HG03103 (cell line): ENCODE measurements at regions not wholly inside any gene's neighbourhood (a gene's known extent, or its start where the extent isn't known, plus 50 kb on each side); places are given as distances from the start of the nearest gene placed in this dataset.
"Not testable (repeated sequence)": the region's sequence is repeated elsewhere in the genome, so short reads cannot be mapped to it uniquely, and the experiment has no call there.

Source experiments
- ATAC-seq: cut with Tn5 transposase; IDR thresholded peaks from one replicate; pipeline ENCODE4 v1.9.1; 2021; ENCODE audit warnings: low read depth; ENCODE audit not compliant: unreplicated experiment

DNA sequence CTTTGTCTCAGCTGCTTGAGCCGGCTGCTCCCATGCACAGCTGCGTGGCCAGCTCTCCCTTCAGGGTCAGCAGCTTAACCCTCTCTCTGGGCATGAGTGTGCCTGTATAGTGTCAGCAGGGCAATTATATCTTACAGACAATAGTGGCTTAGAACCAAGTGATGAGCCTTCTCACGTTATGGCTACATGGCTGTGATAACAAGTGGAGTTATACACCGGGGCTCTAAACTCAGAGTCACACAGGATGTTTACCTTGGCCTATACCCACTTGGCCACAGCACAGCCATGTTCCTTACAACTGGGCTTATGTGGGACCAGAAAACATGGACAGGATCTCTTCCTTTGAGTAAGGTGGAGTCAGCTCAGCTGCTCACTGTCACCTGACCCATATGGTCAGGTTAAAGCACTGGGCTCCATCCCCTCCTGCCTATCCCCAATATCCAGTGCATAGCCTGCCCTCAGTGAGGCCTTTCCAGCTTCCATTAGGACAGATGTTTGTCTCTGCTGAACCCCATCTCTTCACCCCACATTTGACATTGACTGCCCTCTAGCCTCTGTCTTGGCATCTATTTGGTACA, 294.2 kb upstream of the NCKAP5 start:
- no peak for ATAC-seq

GRCh38 chr2:133863106-133863800, 295.0 kb upstream of the NCKAP5 start:
- ATAC-seq = no peak

DNA sequence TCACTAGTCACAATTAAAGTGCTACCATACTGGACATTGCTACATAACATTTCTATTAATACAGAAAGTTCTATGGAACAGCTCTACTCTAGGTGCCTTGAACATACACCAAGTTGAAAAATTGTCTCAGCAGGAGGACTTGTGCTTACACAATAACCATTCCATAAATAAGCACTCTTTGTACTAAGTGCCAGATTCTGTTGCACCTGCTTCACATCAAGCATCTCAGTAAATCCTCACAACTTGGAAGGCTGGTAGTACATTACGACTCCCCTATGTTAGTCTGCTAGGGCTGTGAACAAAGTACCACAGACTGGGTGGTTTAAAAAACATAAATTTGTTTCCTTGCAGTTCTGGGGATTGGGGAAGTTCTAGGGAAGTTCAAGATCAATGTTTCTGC, 296.9 kb upstream of the NCKAP5 start:
- no peak for ATAC-seq

- ATAC-seq = no peak
Observed at GRCh38 chr2:133867166-133867565, 298.9 kb upstream of the NCKAP5 start.

GRCh38 chr2:133871545-133872209, 303.4 kb upstream of the NCKAP5 start:
- ATAC-seq = no peak

DNA sequence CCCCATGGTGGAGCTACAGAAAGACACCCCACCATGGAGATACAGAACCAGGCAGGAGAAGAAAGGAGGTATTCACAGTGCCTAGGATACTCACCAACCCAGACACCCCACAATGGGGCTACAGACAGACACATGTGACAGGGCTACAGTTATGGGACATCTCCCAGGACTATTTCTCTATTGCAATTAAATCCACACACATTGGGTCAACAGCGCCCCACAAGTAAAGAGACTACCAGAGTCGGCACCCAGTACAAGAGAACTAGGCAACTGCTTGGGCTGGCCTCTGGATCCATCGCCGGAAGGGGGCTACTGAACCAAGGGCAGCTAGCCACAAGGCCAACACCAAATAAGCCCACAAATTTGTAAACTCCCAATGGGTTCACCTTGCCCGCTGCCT, 310.1 kb upstream of the NCKAP5 start:
- ATAC-seq = no peak

GRCh38 chr2:133879703-133880102, 311.4 kb upstream of the NCKAP5 start:
- ATAC-seq = no peak

DNA sequence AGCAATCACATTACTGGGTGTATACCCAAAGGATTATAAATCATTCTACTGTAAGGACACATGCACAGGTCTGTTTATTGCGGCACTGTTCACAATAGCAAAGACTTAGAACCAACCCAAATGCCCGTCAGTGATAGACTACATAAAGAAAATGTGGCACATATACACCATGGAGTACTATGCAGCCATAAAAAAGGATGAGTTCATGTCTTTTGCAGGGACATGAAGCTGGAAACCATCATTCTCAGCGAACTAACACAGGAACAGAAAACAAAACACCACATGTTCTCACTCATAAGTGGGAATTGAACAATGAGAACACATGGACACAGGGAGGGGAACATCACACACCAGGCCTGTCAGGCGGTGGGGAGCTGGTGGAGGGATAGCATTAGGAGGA, 313.9 kb upstream of the NCKAP5 start:
- ATAC-seq = not testable (repeated sequence)

DNA sequence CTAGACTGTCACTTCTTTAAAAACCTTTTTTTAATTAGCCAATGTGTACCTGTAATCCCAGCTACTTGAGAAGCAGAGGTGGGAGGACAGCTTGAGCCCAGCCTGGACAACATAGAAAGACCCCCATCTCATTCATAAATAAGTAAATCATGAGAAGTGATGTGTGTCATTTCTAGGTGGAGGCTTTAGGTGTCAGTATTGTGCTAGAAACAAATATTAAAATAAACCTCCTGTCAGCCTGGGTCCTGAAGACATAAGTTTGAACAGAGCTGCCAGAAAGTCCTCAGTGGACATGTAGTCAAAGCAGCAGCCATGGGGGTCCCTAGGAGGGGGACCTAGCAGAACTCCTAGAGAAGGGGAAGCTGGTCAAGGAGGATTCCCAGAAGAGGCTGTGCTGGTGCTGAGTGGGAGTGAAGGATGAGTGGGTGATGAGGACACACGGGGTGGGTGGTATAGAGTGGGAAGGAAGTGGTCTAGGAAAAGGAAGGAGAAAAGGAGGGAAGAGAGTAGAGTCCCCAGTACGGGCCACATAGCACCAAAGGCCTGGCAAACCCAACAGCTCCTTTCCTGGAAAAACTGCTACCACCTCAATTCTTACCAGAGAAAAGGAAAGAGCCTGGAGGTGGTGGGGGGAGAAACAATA, 316.6 kb upstream of the NCKAP5 start:
- ATAC-seq = no peak

DNA sequence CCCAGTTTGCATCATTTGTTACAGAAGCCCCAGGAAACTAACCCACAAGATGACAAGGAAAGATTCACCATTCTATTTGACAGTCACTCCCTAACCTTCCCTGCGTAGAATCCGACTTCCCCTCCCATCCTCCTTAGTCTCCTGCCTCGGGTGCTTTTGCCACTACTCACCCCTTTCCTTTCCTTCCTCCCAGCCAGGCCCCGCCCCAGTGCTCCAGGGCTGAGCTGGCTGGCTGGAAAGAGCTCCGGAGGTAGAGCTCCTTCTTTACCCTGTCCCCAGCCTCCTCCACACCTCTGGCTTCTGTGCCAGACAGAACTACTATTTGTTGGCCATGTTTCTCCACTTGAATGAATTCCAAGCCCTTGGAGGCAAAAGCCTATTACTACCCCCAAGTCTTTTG, 317.6 kb upstream of the NCKAP5 start:
- ATAC-seq = no peak

GRCh38 chr2:133886735-133887675, 318.7 kb upstream of the NCKAP5 start:
- peak; percentile 75 for ATAC-seq

- ATAC-seq = no peak
Observed at GRCh38 chr2:133887676-133888040, 319.4 kb upstream of the NCKAP5 start.

GRCh38 chr2:133888107-133888506, 319.8 kb upstream of the NCKAP5 start:
- no peak for ATAC-seq

GRCh38 chr2:133888621-133889219, 320.5 kb upstream of the NCKAP5 start:
- no peak for ATAC-seq

DNA sequence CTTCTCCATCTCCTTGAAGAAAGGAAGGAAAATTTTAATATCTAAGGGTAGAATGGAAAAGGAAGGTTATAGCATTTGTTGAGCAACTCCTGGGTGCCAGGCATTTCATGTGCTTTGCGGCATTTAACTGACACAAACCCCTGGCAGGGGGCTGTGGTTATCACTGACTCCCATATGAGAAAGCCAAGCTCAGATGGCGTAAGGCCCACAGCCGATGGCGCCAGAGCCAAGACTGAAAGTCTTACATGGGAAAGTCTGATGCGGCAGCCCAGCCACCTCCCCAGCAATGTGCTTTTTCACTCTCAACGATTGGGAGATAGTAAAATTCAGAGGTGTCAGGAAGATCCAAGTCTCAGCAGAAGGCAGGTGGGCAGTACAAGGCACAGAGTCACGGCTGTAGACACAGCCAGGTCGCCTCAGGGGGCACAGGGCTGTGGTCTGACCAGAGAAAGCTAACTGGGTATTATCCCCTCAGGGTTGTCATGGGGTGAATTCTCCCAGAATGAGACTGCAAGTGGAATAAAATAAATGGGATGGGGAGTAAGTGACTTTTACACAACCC, 324.2 kb upstream of the NCKAP5 start:
- ATAC-seq = no peak

DNA sequence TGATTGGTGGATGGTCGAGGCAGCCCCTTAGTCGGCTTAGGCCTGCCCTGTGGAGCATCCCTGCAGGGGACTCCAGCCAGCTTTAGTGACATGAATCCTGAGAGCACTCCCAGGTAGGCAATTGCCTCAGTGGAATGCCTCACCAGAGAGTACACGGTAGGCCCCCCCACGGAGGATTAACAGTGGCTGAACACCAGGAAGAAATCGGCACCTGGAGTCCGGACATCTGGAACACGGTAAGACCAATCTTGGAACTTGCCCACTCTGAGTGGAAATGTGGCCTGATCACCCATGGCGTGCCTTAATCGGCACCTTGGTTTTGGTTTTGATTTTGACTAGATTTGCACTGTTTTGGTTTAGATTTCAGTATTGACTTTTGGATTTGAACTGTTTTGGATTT, 326.2 kb upstream of the NCKAP5 start:
- no peak for ATAC-seq

DNA sequence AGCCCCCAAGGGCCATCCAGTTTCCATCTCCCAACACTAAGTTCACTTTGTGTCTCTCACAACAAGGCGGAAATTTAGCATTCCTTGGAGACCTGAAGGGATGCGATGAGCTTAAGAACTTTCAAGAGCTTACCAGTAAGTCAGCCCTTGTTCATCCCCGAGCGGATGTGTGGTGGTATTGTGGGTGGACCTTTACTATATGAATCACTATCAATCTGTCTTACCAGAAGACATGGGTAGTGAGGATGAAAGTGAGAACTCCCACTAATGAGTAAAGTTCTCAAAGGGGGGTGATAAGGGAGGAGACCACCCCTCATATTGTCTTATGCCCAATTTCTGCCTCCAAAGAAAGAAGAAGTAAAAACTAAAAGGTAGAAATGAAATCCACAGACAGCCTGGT, 329.6 kb upstream of the NCKAP5 start:
- ATAC-seq = not testable (repeated sequence)

DNA sequence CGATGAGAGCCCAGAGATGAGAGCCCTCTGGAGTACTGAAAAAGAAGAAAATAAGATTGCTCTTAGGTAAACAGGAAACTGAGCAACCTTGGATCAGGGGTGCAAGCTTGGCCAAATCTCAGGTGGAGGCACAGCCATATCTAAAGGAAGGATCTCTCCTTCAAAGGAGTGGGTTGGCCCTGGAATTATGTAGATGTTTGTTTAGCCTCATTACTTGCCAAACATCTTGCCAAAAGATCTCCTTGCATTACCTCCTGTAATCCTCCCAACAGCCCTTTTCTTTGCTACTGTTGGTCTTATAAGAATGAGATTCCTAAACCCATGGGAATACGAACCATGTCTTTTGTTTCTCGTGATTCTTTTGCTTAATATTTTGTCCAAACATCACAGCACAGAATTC, 332.6 kb upstream of the NCKAP5 start:
- no peak for ATAC-seq

DNA sequence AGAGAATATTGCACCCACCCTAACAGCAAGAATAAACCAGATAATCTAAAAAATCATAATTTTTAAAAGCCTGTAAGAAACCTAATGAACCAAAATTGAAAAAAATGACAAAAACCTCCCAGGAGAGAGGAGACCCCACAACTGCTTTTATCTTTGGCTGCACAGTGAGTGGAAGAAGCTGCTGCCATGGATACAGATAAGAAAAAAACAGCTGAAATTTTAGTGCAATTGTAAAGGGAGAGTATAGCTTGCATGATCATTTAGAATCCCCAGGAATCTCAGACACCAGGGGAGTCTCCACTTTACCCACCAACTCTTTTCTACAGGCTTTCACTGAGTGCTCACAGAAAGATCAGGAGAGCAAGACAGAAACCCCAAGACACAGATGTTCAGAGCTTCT, 338.1 kb upstream of the NCKAP5 start:
- no peak for ATAC-seq

DNA sequence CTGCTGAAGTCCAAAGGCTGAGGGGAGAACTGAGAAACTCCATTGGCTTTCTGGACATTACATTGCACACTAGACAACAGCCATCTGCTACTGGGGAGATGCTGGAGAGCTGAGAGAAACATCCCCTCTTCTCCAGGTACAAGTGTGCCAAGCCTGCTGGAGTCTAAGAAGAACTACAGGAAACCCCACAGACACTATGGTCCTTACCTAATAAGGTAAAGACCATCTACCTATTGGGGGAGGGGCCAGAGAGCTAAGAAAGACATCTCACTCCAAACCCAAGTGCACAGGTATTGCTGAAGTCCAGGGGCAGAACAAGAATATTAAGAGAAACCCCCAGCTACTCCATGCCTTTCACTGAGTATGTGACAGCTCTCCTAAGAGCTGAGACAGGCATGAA, 338.7 kb upstream of the NCKAP5 start:
- ATAC-seq = no peak
